Psoas muscle (tissue), 7 donors: ENCODE measurements at regions not wholly inside any gene's neighbourhood (a gene's known extent, or its start where the extent isn't known, plus 50 kb on each side); places are given as distances from the start of the nearest gene placed in this dataset.
"Not testable (repeated sequence)": the region's sequence is repeated elsewhere in the genome, so short reads cannot be mapped to it uniquely, and the experiment has no call there.

Experiments used
- ATAC-seq, 4 donors: fragments of 200-7000 bp; cut with Tn5 transposase; one replicate each; pipeline ENCODE4 v1.9.1; 2020; ENCODE audit warnings: moderate library complexity in 3 of 4, mild to moderate bottlenecking in 2 of 4
- DNase-seq, 2 donors: peaks; one replicate each; pipeline ENCODE4 v3.0.0-alpha.2; 2020
- H3K27ac ChIP-seq: fragments of 200-600 bp; one replicate; pipeline ENCODE4 v1.8.0; 2022
- H3K27me3 ChIP-seq, 3 donors: fragments of 200-600 bp in 1 of 3; one replicate each; pipeline versions ENCODE4 v1.6.1 to v1.8.0; 2013 to 2022; ENCODE audit warnings: low read length in 2 of 3, mild to moderate bottlenecking in 2 of 3, moderate library complexity in 1 of 3; ENCODE audit not compliant: insufficient read depth in 3 of 3
- H3K36me3 ChIP-seq, 2 donors: fragments of 200-600 bp in 1 of 2; one replicate each; pipeline versions ENCODE4 v1.6.1 to v1.8.0; 2013 to 2022; ENCODE audit warnings: low read depth in 1 of 2, mild to moderate bottlenecking in 1 of 2, moderate library complexity in 1 of 2; ENCODE audit not compliant: insufficient read depth in 1 of 2
- H3K4me1 ChIP-seq: fragments of 200-600 bp; one replicate; pipeline ENCODE4 v1.8.0; 2022
- H3K4me3 ChIP-seq: fragments of 200-600 bp; one replicate; pipeline ENCODE4 v1.8.0; 2022; ENCODE audit warnings: mild to moderate bottlenecking
- H3K9me3 ChIP-seq: fragments of 200-600 bp; one replicate; pipeline ENCODE4 v1.8.0; 2022
- WGBS, 3 donors: extraction: QIAGEN DNeasy Blood & Tissue Kit; methylation state at CpG; one replicate each; pipeline versions ENCODE4 v1.1.6 to v1.1.7; 2013; 5-methylcytosine and 5-hydroxymethylcytosine counted together
- intact Hi-C, 2 donors: fragments of 100-400 bp; cut with DNase I; formaldehyde crosslinking; loops; one replicate each; pipeline versions ENCODE4 v1.11.0 to v1.14.2; 2022
- TF ChIP-seq, protein P1 (sequence below): fragments of 200-600 bp; IDR thresholded peaks from one replicate; pipeline ENCODE4 v1.8.0; 2022; ENCODE audit warnings: antibody characterized with exemption
- donor health status: healthy with polysubstance abuse.
- donor health status: DM: no; HTN: no; CAD: no; lungs with moderate emphysema.
- donor health status: Bipolar disorder and iron deficiency.
- donor health status: healthy.
- donor health status: DM: yes; HTN: yes; CAD: no.
- donor health status: DM: no; HTN: no; CAD: no.
- donor health status: DM: yes; HTN: yes; CAD: no.

DNA sequence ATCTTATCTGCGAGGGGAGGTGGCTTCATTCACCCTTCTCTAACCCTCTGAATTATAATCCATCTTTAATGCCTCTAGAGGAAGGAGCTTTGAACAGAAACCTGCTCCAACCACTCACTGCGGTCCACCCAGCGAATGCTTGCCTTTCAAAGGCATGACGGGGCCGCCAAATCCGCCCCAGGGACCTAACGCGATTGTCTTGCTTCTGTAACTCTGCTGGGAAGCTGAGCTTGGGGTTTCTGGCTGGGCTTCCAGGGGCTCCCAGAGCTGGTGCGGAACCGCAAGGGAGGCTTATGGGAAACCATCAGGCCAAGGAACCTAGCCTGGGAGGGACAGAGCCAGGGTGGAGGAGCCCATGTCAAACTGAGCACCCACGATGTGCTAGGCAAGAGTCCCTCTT lies 231.2 kb upstream of the LHX5 start:
- Histone ChIP-seq H3K4me3 (no peak overlapping the region), H3K4me1 (no peaks in the 10 kb centered on the region), H3K27ac (no peak overlapping the region), H3K9me3 (no peaks in the 10 kb centered on the region), H3K27me3 (peaks cover 6 to 31% (median 6%) of the 10 kb centered on the region in 3 donors), H3K36me3 (no peaks in the 10 kb centered on the region)
- intact Hi-C loops = no loop called here
- WGBS, 3 donors = 29 to 50% (median 32%) methylated on average over 11 of the region's 11 CpGs
- TF ChIP-seq, protein P1, sequence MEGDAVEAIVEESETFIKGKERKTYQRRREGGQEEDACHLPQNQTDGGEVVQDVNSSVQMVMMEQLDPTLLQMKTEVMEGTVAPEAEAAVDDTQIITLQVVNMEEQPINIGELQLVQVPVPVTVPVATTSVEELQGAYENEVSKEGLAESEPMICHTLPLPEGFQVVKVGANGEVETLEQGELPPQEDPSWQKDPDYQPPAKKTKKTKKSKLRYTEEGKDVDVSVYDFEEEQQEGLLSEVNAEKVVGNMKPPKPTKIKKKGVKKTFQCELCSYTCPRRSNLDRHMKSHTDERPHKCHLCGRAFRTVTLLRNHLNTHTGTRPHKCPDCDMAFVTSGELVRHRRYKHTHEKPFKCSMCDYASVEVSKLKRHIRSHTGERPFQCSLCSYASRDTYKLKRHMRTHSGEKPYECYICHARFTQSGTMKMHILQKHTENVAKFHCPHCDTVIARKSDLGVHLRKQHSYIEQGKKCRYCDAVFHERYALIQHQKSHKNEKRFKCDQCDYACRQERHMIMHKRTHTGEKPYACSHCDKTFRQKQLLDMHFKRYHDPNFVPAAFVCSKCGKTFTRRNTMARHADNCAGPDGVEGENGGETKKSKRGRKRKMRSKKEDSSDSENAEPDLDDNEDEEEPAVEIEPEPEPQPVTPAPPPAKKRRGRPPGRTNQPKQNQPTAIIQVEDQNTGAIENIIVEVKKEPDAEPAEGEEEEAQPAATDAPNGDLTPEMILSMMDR = no peak
- no peak for ATAC-seq
- no peak for DNase-seq

DNA sequence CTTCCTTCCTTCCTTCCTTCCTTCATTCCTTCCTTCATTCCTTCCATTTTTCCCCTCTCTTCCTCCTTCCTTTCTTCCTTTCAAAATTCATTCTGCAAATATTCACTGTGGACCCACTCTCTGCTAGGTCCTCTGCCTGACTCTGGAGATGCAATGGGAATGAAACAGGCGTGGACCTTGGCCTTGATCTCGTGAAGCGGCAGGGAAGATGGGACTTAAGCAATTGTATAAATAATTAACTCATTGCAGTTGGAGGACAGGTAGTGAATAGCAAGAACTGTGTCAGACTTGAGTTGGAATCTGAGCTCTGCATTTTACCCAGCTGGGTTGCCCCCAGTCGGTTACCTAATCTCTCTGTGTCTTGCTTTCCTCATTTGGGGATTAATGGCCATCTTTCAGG lies 230.6 kb upstream of the LHX5 start:
- ATAC-seq = no peak
- WGBS, 3 donors = 38 to 60% (median 49%) methylated on average over 4 of the region's 4 CpGs
- no peak for DNase-seq
- intact Hi-C loops = no loop called here
- Histone ChIP-seq H3K4me3 (no peak overlapping the region), H3K27ac (no peak overlapping the region), H3K4me1 (no peaks in the 10 kb centered on the region), H3K27me3 (peaks cover 3 to 31% (median 9%) of the 10 kb centered on the region in 3 donors), H3K36me3 (no peaks in the 10 kb centered on the region), H3K9me3 (no peaks in the 10 kb centered on the region)
- TF ChIP-seq, protein P1 = no peak

DNA sequence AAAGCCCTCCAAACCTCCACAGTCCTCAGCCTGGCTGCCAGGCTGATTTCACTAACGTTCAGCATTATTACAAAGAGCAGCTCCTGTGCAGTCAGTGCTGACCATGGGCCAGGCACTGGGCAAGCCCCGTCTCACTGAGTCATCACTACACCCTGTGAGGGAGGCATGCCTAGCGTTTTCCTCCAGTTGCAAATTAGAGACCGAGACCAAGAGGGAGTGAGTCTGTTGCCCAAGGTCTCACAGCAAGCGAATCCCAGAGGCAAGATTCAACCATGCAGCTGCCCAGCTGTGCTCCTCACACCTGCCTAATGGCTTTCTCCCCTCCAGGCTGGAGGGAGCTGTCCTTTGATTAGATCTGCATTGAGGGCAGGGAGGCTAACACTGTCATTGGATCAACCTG lies 229.3 kb upstream of the LHX5 start:
- peaks cover 3 to 33% (median 9%) of the 10 kb centered on the region in 3 donors for H3K27me3 ChIP-seq
- H3K4me3 ChIP-seq = no peak overlapping the region
- H3K9me3 ChIP-seq = no peaks in the 10 kb centered on the region
- no peaks in the 10 kb centered on the region for H3K36me3 ChIP-seq
- intact Hi-C loops = no loop called here
- no peak overlapping the region for H3K27ac ChIP-seq
- TF ChIP-seq, protein P1 = no peak
- ATAC-seq (no peak), DNase-seq (no peak)
- H3K4me1 ChIP-seq = no peaks in the 10 kb centered on the region
- 3 to 7% (median 5%) methylated on average over 5 of the region's 5 CpGs for WGBS, 3 donors

DNA sequence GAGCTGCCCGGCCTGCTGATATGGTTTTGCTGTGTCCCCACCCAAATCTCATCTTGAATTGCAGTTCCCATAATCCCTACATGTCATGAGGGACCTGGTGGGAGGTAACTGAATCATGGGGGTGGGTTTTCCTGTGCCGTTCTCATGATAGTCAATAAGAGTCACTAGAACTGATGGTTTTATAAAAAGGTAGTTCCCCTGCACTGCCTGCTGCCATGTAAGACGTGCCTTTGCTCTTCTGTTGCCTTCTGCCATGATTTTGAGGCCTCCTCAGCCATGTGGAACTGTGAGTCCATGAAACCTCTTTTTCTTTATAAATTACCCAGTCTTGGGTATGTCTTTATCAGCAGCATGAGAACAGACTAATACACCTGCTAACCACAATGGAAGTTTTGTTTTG lies 228.3 kb upstream of the LHX5 start:
- H3K9me3 ChIP-seq, DNase-seq, H3K4me3 ChIP-seq, H3K36me3 ChIP-seq, ATAC-seq, H3K27ac ChIP-seq, H3K4me1 ChIP-seq, intact Hi-C loops: not testable (repeated sequence)
- peaks cover 0 to 34% (median 9%) of the 10 kb centered on the region in 3 donors for H3K27me3 ChIP-seq
- 46 to 57% (median 53%) methylated on average over 3 of the region's 3 CpGs for WGBS, 3 donors

DNA sequence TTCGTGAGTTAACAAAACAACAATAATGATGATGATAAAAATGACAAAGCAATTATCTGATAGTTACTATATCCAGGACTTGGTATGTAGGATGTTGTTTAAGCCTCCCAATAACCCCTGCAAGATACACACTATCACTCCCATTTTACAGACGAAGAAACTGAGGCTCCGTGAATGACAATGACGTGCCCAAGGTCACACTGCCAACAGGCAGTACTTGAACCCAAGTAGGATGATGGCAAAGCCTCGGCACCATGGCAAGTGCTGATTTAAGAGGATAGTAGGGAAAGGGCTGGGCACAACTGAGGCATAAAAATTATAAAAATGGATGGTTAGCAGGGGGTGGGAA lies 226.8 kb upstream of the LHX5 start:
- Histone ChIP-seq H3K9me3 (no peaks in the 10 kb centered on the region), H3K27me3 (peaks cover 0 to 31% (median 12%) of the 10 kb centered on the region in 3 donors), H3K27ac (no peak overlapping the region), H3K36me3 (no peaks in the 10 kb centered on the region), H3K4me3 (no peak overlapping the region), H3K4me1 (no peaks in the 10 kb centered on the region)
- ATAC-seq (no peak), DNase-seq (no peak)
- intact Hi-C loops = no loop called here
- 50 to 67% (median 61%) methylated on average over 5 of the region's 5 CpGs for WGBS, 3 donors
- TF ChIP-seq, protein P1 = no peak
